Coronary artery (tissue), 2 donors: ENCODE measurements at regions not wholly inside any gene's neighbourhood (a gene's known extent, or its start where the extent isn't known, plus 50 kb on each side); places are given as distances from the start of the nearest gene placed in this dataset.

ENCODE experiments used
- DNase-seq: peaks from one replicate; pipeline ENCODE4 v3.0.0-alpha.2; 2017; ENCODE audit warnings: low spot score
- H3K27ac ChIP-seq, 2 donors: fragments of 200-600 bp; sonication (generic); one replicate each; pipeline ENCODE4 v1.5.1; 2016 to 2019
- H3K4me3 ChIP-seq: fragments of 200-600 bp; sonication (generic); 2 replicates; pipeline ENCODE4 v1.5.1; 2016; ENCODE audit warnings: mild to moderate bottlenecking, moderate library complexity
- CTCF ChIP-seq: fragments of 200-600 bp; sonication (generic); IDR thresholded peaks from one replicate; pipeline ENCODE4 v1.5.1; 2019; ENCODE audit warnings: antibody characterized with exemption

- H3K27ac ChIP-seq, result no peak overlapping the region
- TF ChIP-seq CTCF, result no peak
- no peak for DNase-seq
Measured at GRCh38 chr1:58845942-58846341, 62.1 kb upstream of the JUN start.

GRCh38 chr1:58848818-58849411, 65.1 kb upstream of the JUN start:
- no peak for TF ChIP-seq CTCF
- Histone ChIP-seq H3K27ac (peak overlapping the region in 1 of 2 donors; percentile 79), H3K4me3 (no peak overlapping the region)
- peak; percentile 87 for DNase-seq

More at GRCh38 chr1:58845942-58846341, 62.1 kb upstream of the JUN start:
- H3K4me3 ChIP-seq, result no peak overlapping the region

- H3K4me3 ChIP-seq, result no peak overlapping the region
- no peak for DNase-seq
- TF ChIP-seq CTCF, result no peak
- peak overlapping the region in 1 of 2 donors; percentile 79 for H3K27ac ChIP-seq
Measured at GRCh38 chr1:58849551-58849950, 65.7 kb upstream of the JUN start.

- Histone ChIP-seq H3K4me3 (no peak overlapping the region), H3K27ac (no peak overlapping the region)
- TF ChIP-seq CTCF, result no peak
- DNase-seq, result no peak
Measured at GRCh38 chr1:58850636-58851035, 66.8 kb upstream of the JUN start.

- Histone ChIP-seq H3K4me3 (no peak overlapping the region), H3K27ac (no peak overlapping the region)
- DNase-seq, result no peak
- no peak for TF ChIP-seq CTCF
Measured at GRCh38 chr1:58852731-58853485, 69.1 kb upstream of the JUN start.

- DNase-seq, result no peak
- H3K27ac ChIP-seq, result no peak overlapping the region
- no peak overlapping the region for H3K4me3 ChIP-seq
- TF ChIP-seq CTCF, result no peak
Measured at GRCh38 chr1:58854576-58854975, 70.7 kb upstream of the JUN start.
